Panc1 (cell line): ENCODE measurements at regions not wholly inside any gene's neighbourhood (a gene's known extent, or its start where the extent isn't known, plus 50 kb on each side); places are given as distances from the start of the nearest gene placed in this dataset.

ENCODE experiments used
- ATAC-seq: fragments of 200-7000 bp; cut with Tn5 transposase; 2 replicates; pipeline ENCODE4 v1.9.1; 2020; ENCODE audit warnings: mild to moderate bottlenecking, moderate library complexity
- BruUV-seq: library from RNA; stranded (reverse); fragments of 400-500 nt; replicated peaks from 2 replicates; lab custom pipeline; 2021; lab: Mats Ljungman, UMichigan
- CTCF ChIA-PET: fragments of 300-600 bp; sonication (Branson Sonifier 250); formaldehyde crosslinking; loops from one replicate; lab custom pipeline; 2022; ENCODE audit warnings: antibody characterized with exemption; lab: Charles Lee
- POLR2A ChIA-PET: fragments of 300-600 bp; sonication (Branson Sonifier 250); formaldehyde crosslinking; loops from one replicate; lab custom pipeline; 2022; ENCODE audit warnings: antibody characterized with exemption; lab: Charles Lee
- DNase-seq: peaks from one replicate; pipeline ENCODE4 v3.0.0-alpha.2; 2010; ENCODE audit warnings: low read depth, low spot score
- H3K27ac ChIP-seq: 2 replicates; pipeline ENCODE4 v1.5.1; 2011; ENCODE audit warnings: mild to moderate bottlenecking, low read length, inconsistent platforms
- H3K27me3 ChIP-seq: fragments of 200-500 bp; sonication (Bioruptor generic); 2 replicates; pipeline ENCODE4 v1.6.0; 2014; ENCODE audit warnings: low read length, inconsistent platforms; ENCODE audit not compliant: control insufficient read depth, insufficient read depth
- H3K36me3 ChIP-seq: fragments of 200-500 bp; sonication (Bioruptor generic); 2 replicates; pipeline ENCODE4 v1.5.1; 2014; ENCODE audit warnings: inconsistent platforms, mild to moderate bottlenecking, low read length, moderate library complexity; ENCODE audit not compliant: control insufficient read depth, insufficient read depth
- H3K4me1 ChIP-seq: 2 replicates; pipeline ENCODE4 v1.5.1; 2011; ENCODE audit warnings: inconsistent platforms, mild to moderate bottlenecking, low read length, moderate library complexity; ENCODE audit not compliant: control insufficient read depth, insufficient read depth
- H3K4me3 ChIP-seq, 2 experiments: 2 replicates each; pipeline ENCODE4 v1.5.1; 2011 to 2012; ENCODE audit warnings: low read depth in 2 of 2, low read length in 2 of 2, mild to moderate bottlenecking in 2 of 2, inconsistent platforms in 1 of 2, moderate library complexity in 1 of 2
- H3K9me3 ChIP-seq: fragments of 200-500 bp; sonication (Bioruptor generic); 2 replicates; pipeline ENCODE4 v1.5.1; 2014; ENCODE audit warnings: low read depth, mild to moderate bottlenecking, inconsistent platforms, low read length, moderate library complexity; ENCODE audit not compliant: control insufficient read depth, insufficient read depth
- POLR2AphosphoS5 ChIP-seq: IDR thresholded peaks from 2 replicates; pipeline ENCODE4 v1.6.1; 2012; ENCODE audit warnings: mild to moderate bottlenecking, low read depth, low read length, moderate library complexity
- SIN3A ChIP-seq: IDR thresholded peaks from 2 replicates; pipeline ENCODE4 v1.6.1; 2012; ENCODE audit warnings: low read depth, mild to moderate bottlenecking, low read length, moderate library complexity, borderline replicate concordance; ENCODE audit not compliant: insufficient read depth
- TCF7L2 ChIP-seq: IDR thresholded peaks from 2 replicates; pipeline ENCODE4 v1.6.1; 2011; ENCODE audit warnings: mild to moderate bottlenecking, low read depth, low read length, inconsistent platforms
- in situ Hi-C: cut with HindIII; loops from 2 replicates; pipeline ENCODE4 v1.10.0; 2016; ENCODE audit warnings: low sequenced_read_pairs, low pct_unique_long_range_greater_than_20kb
- intact Hi-C: fragments of 100-400 bp; cut with micrococcal nuclease; formaldehyde crosslinking; loops from one replicate; pipeline ENCODE4 v1.10.0; 2022; ENCODE audit not compliant: unreplicated experiment
- TF ChIP-seq, protein P1 (sequence below), 2 experiments: IDR thresholded peaks; 2 replicates each; pipeline ENCODE4 v1.6.1; 2011 to 2012; ENCODE audit warnings: low read depth in 2 of 2, control low read depth in 1 of 2, low read length in 1 of 2, mild to moderate bottlenecking in 1 of 2, moderate library complexity in 1 of 2; ENCODE audit not compliant: insufficient read depth in 1 of 2
- TF ChIP-seq, protein P2 (sequence below): fragments of 450-650 bp; IDR thresholded peaks from 2 replicates; pipeline ENCODE4 v1.5.1; 2017; ENCODE audit warnings: mild to moderate bottlenecking

DNA sequence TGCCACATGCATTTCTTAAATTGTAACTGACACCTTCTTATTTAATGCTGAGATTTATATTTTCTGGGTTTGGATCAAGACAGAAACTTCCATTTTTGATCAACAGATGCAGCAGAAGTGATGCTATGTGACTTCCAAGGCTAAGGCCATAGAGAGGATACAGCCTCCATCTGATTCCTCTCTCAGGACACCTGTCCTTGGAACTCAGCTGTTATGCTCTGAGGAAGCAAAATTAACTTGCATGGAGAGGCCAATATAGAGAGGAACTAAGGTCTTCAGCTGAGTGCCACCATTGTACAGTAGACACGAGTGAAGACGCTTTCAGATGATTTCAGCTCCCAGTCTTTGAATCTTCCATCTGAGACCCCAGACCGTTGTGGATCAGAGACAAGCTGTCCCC is 296.9 kb upstream of the TBL1XR1 start:
- H3K4me3 ChIP-seq: no peak overlapping the region
- CTCF ChIA-PET: no interaction called here
- POLR2A ChIA-PET: no interaction called here
- DNase-seq (no peak), ATAC-seq (no peak)
- peaks cover 12% of the 10 kb centered on the region; the same call in 1 of the 2 replicates for H3K4me1 ChIP-seq
- no peaks in the 10 kb centered on the region for H3K9me3 ChIP-seq
- H3K36me3 ChIP-seq: no peaks in the 10 kb centered on the region
- TF ChIP-seq POLR2AphosphoS5 (no peak), SIN3A (no peak), TCF7L2 (no peak)
- TF ChIP-seq, protein P1, sequence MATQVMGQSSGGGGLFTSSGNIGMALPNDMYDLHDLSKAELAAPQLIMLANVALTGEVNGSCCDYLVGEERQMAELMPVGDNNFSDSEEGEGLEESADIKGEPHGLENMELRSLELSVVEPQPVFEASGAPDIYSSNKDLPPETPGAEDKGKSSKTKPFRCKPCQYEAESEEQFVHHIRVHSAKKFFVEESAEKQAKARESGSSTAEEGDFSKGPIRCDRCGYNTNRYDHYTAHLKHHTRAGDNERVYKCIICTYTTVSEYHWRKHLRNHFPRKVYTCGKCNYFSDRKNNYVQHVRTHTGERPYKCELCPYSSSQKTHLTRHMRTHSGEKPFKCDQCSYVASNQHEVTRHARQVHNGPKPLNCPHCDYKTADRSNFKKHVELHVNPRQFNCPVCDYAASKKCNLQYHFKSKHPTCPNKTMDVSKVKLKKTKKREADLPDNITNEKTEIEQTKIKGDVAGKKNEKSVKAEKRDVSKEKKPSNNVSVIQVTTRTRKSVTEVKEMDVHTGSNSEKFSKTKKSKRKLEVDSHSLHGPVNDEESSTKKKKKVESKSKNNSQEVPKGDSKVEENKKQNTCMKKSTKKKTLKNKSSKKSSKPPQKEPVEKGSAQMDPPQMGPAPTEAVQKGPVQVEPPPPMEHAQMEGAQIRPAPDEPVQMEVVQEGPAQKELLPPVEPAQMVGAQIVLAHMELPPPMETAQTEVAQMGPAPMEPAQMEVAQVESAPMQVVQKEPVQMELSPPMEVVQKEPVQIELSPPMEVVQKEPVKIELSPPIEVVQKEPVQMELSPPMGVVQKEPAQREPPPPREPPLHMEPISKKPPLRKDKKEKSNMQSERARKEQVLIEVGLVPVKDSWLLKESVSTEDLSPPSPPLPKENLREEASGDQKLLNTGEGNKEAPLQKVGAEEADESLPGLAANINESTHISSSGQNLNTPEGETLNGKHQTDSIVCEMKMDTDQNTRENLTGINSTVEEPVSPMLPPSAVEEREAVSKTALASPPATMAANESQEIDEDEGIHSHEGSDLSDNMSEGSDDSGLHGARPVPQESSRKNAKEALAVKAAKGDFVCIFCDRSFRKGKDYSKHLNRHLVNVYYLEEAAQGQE (IDR thresholded peaks at IDR 0.05; ENCODE audit: insufficient read depth in 1 of 2, low read depth in 2 of 2, low read length in 1 of 2): no peak
- TF ChIP-seq, protein P2, sequence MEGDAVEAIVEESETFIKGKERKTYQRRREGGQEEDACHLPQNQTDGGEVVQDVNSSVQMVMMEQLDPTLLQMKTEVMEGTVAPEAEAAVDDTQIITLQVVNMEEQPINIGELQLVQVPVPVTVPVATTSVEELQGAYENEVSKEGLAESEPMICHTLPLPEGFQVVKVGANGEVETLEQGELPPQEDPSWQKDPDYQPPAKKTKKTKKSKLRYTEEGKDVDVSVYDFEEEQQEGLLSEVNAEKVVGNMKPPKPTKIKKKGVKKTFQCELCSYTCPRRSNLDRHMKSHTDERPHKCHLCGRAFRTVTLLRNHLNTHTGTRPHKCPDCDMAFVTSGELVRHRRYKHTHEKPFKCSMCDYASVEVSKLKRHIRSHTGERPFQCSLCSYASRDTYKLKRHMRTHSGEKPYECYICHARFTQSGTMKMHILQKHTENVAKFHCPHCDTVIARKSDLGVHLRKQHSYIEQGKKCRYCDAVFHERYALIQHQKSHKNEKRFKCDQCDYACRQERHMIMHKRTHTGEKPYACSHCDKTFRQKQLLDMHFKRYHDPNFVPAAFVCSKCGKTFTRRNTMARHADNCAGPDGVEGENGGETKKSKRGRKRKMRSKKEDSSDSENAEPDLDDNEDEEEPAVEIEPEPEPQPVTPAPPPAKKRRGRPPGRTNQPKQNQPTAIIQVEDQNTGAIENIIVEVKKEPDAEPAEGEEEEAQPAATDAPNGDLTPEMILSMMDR: no peak
- peak overlapping the region; percentile 23; the same call in 1 of the 2 replicates for H3K27ac ChIP-seq
- no TSS peak for BruUV-seq
- intact Hi-C loops: no loop called here
- no peaks in the 10 kb centered on the region for H3K27me3 ChIP-seq
- in situ Hi-C loops: no loop called here

DNA sequence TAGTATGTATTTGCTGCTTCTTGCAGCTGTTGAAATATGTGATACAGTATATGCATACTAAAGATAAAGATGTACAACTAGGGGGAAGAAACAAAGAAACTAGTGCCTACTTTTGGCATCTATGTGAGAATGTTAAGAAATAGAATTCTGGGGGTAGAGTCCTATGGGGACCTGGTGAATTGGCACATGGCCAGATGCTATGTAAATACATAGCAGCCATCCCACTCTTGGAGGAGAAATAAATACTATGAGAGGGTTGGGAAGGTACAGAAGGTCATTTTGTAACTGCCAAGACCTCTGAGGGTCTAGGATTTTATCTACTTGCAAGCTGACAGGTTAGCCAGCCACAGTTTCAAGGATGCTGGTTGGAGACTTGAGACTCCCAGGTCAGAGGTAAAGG is 298.3 kb upstream of the TBL1XR1 start:
- no peak for TF ChIP-seq POLR2AphosphoS5
- no peak for TF ChIP-seq SIN3A
- no peak for TF ChIP-seq TCF7L2
- TF ChIP-seq, protein P1 (IDR thresholded peaks at IDR 0.05; ENCODE audit: insufficient read depth in 1 of 2, low read depth in 2 of 2, low read length in 1 of 2): no peak
- TF ChIP-seq, protein P2: no peak
- intact Hi-C loops: no loop called here
- H3K9me3 ChIP-seq: no peaks in the 10 kb centered on the region
- H3K36me3 ChIP-seq: no peaks in the 10 kb centered on the region
- H3K27ac ChIP-seq: peak overlapping the region; percentile 48; the same call in 1 of the 2 replicates
- no peaks in the 10 kb centered on the region for H3K27me3 ChIP-seq
- H3K4me1 ChIP-seq: peaks cover 12% of the 10 kb centered on the region; the same call in 1 of the 2 replicates
- DNase-seq (no peak), ATAC-seq (no peak)
- H3K4me3 ChIP-seq: no peak overlapping the region
- CTCF ChIA-PET: no interaction called here
- POLR2A ChIA-PET: no interaction called here
- in situ Hi-C loops: no loop called here
- BruUV-seq: no TSS peak
